WTC11 (cell line): ENCODE measurements at regions not wholly inside any gene's neighbourhood (a gene's known extent, or its start where the extent isn't known, plus 50 kb on each side); places are given as distances from the start of the nearest gene placed in this dataset.

Experiments used
- ATAC-seq: fragments of 200-7000 bp; cut with Tn5 transposase; 2 replicates; pipeline ENCODE4 v1.10.0; 2021; ENCODE audit warnings: mild to moderate bottlenecking, moderate library complexity
- CTCF ChIA-PET: fragments of 300-600 bp; sonication (Branson Sonifier 250); formaldehyde crosslinking; loops from one replicate; lab custom pipeline; 2021; ENCODE audit warnings: antibody characterized with exemption; lab: Charles Lee
- POLR2A ChIA-PET: fragments of 350-600 bp; sonication (Branson Sonifier 250); formaldehyde crosslinking; loops from one replicate; lab custom pipeline; 2021; ENCODE audit warnings: antibody characterized with exemption; lab: Charles Lee
- DNase-seq: peaks from one replicate; pipeline ENCODE4 v3.0.0; 2021; ENCODE audit warnings: low spot score
- H3K27ac Mint-ChIP-seq: 2 replicates; pipeline ENCODE4 v1.8.0; 2021; ENCODE audit warnings: mixed read lengths
- H3K27me3 Mint-ChIP-seq: 2 replicates; pipeline ENCODE4 v1.8.0; 2021; ENCODE audit warnings: low read depth, mild to moderate bottlenecking, moderate library complexity, mixed read lengths
- H3K36me3 Mint-ChIP-seq: 2 replicates; pipeline ENCODE4 v1.8.0; 2021; ENCODE audit warnings: mixed read lengths
- H3K4me1 Mint-ChIP-seq: 2 replicates; pipeline ENCODE4 v1.8.0; 2022; ENCODE audit warnings: mixed read lengths
- H3K4me3 Mint-ChIP-seq: 2 replicates; pipeline ENCODE4 v1.8.0; 2021; ENCODE audit warnings: mild to moderate bottlenecking, moderate library complexity, mixed read lengths
- H3K9me3 Mint-ChIP-seq: 2 replicates; pipeline ENCODE4 v1.8.0; 2021; ENCODE audit warnings: mixed read lengths
- E2F5 ChIP-seq: sonication (generic); formaldehyde crosslinking; IDR thresholded peaks from 2 replicates; pipeline ENCODE4 v1.8.1; 2022; ENCODE audit warnings: mild to moderate bottlenecking, moderate library complexity, missing genetic modification reagents
- ELF4 ChIP-seq: sonication (generic); formaldehyde crosslinking; IDR thresholded peaks from 2 replicates; pipeline ENCODE4 v1.8.1; 2022; ENCODE audit warnings: low read depth, mild to moderate bottlenecking, moderate library complexity, missing genetic modification reagents
- EMX1 ChIP-seq: fragments of 250-450 bp; sonication (Bioruptor Pico); IDR thresholded peaks from 2 replicates; pipeline ENCODE4 v1.8.0; 2021; ENCODE audit warnings: mild to moderate bottlenecking
- FOXJ3 ChIP-seq: sonication (generic); formaldehyde crosslinking; IDR thresholded peaks from 2 replicates; pipeline ENCODE4 v1.9.0; 2021; ENCODE audit warnings: missing genetic modification reagents, mild to moderate bottlenecking, borderline replicate concordance
- FOXP1 ChIP-seq: sonication (generic); formaldehyde crosslinking; IDR thresholded peaks from 2 replicates; pipeline ENCODE4 v1.8.0; 2022; ENCODE audit warnings: missing genetic modification reagents, mild to moderate bottlenecking, moderate library complexity, borderline replicate concordance
- IRF2 ChIP-seq: sonication (generic); formaldehyde crosslinking; IDR thresholded peaks from 2 replicates; pipeline ENCODE4 v1.8.0; 2022; ENCODE audit warnings: low read depth, missing genetic modification reagents, borderline replicate concordance
- MAX ChIP-seq: sonication (generic); formaldehyde crosslinking; IDR thresholded peaks from 2 replicates; pipeline ENCODE4 v1.8.0; 2022; ENCODE audit warnings: mild to moderate bottlenecking, missing genetic modification reagents
- NFATC4 ChIP-seq: fragments of 250-450 bp; sonication (Bioruptor Pico); IDR thresholded peaks from 2 replicates; pipeline ENCODE4 v1.9.0; 2021; ENCODE audit warnings: mild to moderate bottlenecking
- NR2C2 ChIP-seq: sonication (generic); formaldehyde crosslinking; IDR thresholded peaks from 2 replicates; pipeline ENCODE4 v1.8.0; 2022; ENCODE audit warnings: mild to moderate bottlenecking, missing genetic modification reagents
- NR3C1 ChIP-seq: sonication (generic); formaldehyde crosslinking; conservative IDR thresholded peaks from 2 replicates; pipeline ENCODE4 v1.8.1; 2023; ENCODE audit warnings: low read depth, mild to moderate bottlenecking, missing genetic modification reagents
- PRDM15 ChIP-seq: sonication (generic); formaldehyde crosslinking; IDR thresholded peaks from 2 replicates; pipeline ENCODE4 v1.8.0; 2022; ENCODE audit warnings: missing genetic modification reagents
- SMAD3 ChIP-seq: sonication (generic); formaldehyde crosslinking; IDR thresholded peaks from 2 replicates; pipeline ENCODE4 v1.8.0; 2022; ENCODE audit warnings: missing genetic modification reagents, mild to moderate bottlenecking, borderline replicate concordance
- TEAD1 ChIP-seq: sonication (generic); formaldehyde crosslinking; IDR thresholded peaks from 2 replicates; pipeline ENCODE4 v1.8.0; 2022; ENCODE audit warnings: mild to moderate bottlenecking, missing genetic modification reagents
- USF2 ChIP-seq: sonication (generic); formaldehyde crosslinking; IDR thresholded peaks from 2 replicates; pipeline ENCODE4 v1.8.1; 2023; ENCODE audit warnings: mild to moderate bottlenecking, missing genetic modification reagents, moderate library complexity
- ZBTB21 ChIP-seq: sonication (generic); formaldehyde crosslinking; IDR thresholded peaks from 2 replicates; pipeline ENCODE4 v1.8.1; 2023; ENCODE audit warnings: mild to moderate bottlenecking, missing genetic modification reagents, borderline replicate concordance
- ZNF138 ChIP-seq: sonication (generic); formaldehyde crosslinking; conservative IDR thresholded peaks from 2 replicates; pipeline ENCODE4 v1.8.1; 2022; ENCODE audit warnings: mild to moderate bottlenecking, moderate library complexity, missing genetic modification reagents
- ZNF425 ChIP-seq: fragments of 250-450 bp; sonication (Bioruptor Pico); conservative IDR thresholded peaks from 2 replicates; pipeline ENCODE4 v1.9.0; 2021; ENCODE audit warnings: mild to moderate bottlenecking
- ZNF532 ChIP-seq: fragments of 250-450 bp; sonication (Bioruptor Pico); IDR thresholded peaks from 2 replicates; pipeline ENCODE4 v1.9.0; 2021; ENCODE audit warnings: mild to moderate bottlenecking, borderline replicate concordance

- TF ChIP-seq PRDM15 = no peak
- TF ChIP-seq NFATC4 (CRISPR knock-in tag) = no peak
- TF ChIP-seq TEAD1 (CRISPR knock-in tag) = no peak
- TF ChIP-seq EMX1 (CRISPR knock-in tag) = no peak
- TF ChIP-seq ZNF532 = no peak
- no peak for TF ChIP-seq ZNF138 (CRISPR knock-in tag)
- no peak for TF ChIP-seq SMAD3 (CRISPR knock-in tag)
- no peak for TF ChIP-seq ZBTB21 (CRISPR knock-in tag)
Observed at GRCh38 chr1:220982686-220983085, 103.4 kb downstream of the HLX start (continued).

- POLR2A ChIA-PET = no interaction called here
- H3K9me3 Mint-ChIP-seq = no peaks in the 10 kb centered on the region
- H3K4me1 Mint-ChIP-seq = 0 out of 2 replicates have a peak, but pooled peaks cover 5% of the 10 kb centered on the region
- peak; percentile 65 for DNase-seq
- CTCF ChIA-PET = interaction anchor here (0.7 to 3.4 kb wide), 4 partner anchors 9 to 190 kb away, joined by 3 to 10 read pairs (median 4); no protein-coding TSS in a partner anchor
- H3K36me3 Mint-ChIP-seq = no peaks in the 10 kb centered on the region
- TF ChIP-seq SMAD3 (CRISPR knock-in tag) = no peak
- peak; percentile 20; the same call in 1 of the 2 replicates for TF ChIP-seq MAX
- no peak overlapping the region for H3K27ac Mint-ChIP-seq
- H3K27me3 Mint-ChIP-seq = peaks cover 4% of the 10 kb centered on the region; the same call in 1 of the 2 replicates
- no peak overlapping the region for H3K4me3 Mint-ChIP-seq
- peak; percentile 99 for ATAC-seq
Observed at GRCh38 chr1:220983877-220984635, 104.8 kb downstream of the HLX start.

GRCh38 chr1:220990427-220991339 lies 111.4 kb downstream of the HLX start:
- ATAC-seq = peak; percentile 41
- H3K36me3 Mint-ChIP-seq = no peaks in the 10 kb centered on the region
- H3K27me3 Mint-ChIP-seq = peaks cover under 1% of the 10 kb centered on the region; the same call in 1 of the 2 replicates
- H3K27ac Mint-ChIP-seq = no peak overlapping the region
- no peak for TF ChIP-seq FOXP1 (CRISPR knock-in tag)
- TF ChIP-seq NR3C1 = no peak
- TF ChIP-seq ZNF425 (CRISPR knock-in tag) = no peak
- TF ChIP-seq IRF2 (CRISPR knock-in tag) = no peak
- TF ChIP-seq USF2 (CRISPR knock-in tag) = no peak
- no peak for TF ChIP-seq FOXJ3 (CRISPR knock-in tag)
- no peak for TF ChIP-seq ELF4
- no peak for TF ChIP-seq E2F5 (CRISPR knock-in tag)
- TF ChIP-seq NR2C2 = no peak
- TF ChIP-seq NFATC4 (CRISPR knock-in tag) = no peak
- TF ChIP-seq, all 79 proteins: peak for 0
- ChIA-PET CTCF (no interaction called here), POLR2A (no interaction called here)
- Mint-ChIP-seq H3K9me3 (no peaks in the 10 kb centered on the region), H3K4me1 (peaks cover 16% of the 10 kb centered on the region), H3K4me3 (no peak overlapping the region)
- DNase-seq = no peak
